GM10266 (cell line): ENCODE measurements at regions not wholly inside any gene's neighbourhood (a gene's known extent, or its start where the extent isn't known, plus 50 kb on each side); places are given as distances from the start of the nearest gene placed in this dataset.
"Not testable (repeated sequence)": the region's sequence is repeated elsewhere in the genome, so short reads cannot be mapped to it uniquely, and the experiment has no call there.

Experiments used
- DNase-seq: peaks from one replicate; pipeline ENCODE4 v3.0.0; 2012; ENCODE audit errors: extremely low spot score
- CTCF ChIP-seq: IDR thresholded peaks from 2 replicates; pipeline ENCODE4 v1.5.1; 2012; ENCODE audit warnings: mild to moderate bottlenecking, low read depth; ENCODE audit not compliant: control insufficient read depth, insufficient read depth; ENCODE audit errors: missing control alignments

- TF ChIP-seq CTCF = no peak
- DNase-seq = no peak
These were observed 456.0 kb downstream of the PRDM9 start for GRCh38 chr5:23963449-23963848.

- DNase-seq = no peak
- TF ChIP-seq CTCF = no peak
These were observed 470.0 kb downstream of the PRDM9 start for GRCh38 chr5:23977365-23977764.

- no peak for TF ChIP-seq CTCF
These were observed 470.6 kb downstream of the PRDM9 start for GRCh38 chr5:23977997-23978396.

GRCh38 chr5:23991406-23991805 lies 484.0 kb downstream of the PRDM9 start:
- TF ChIP-seq CTCF = no peak
- no peak for DNase-seq

More at GRCh38 chr5:23977997-23978396, 470.6 kb downstream of the PRDM9 start:
- DNase-seq = no peak

GRCh38 chr5:23994581-23995370 lies 487.4 kb downstream of the PRDM9 start:
- TF ChIP-seq CTCF = no peak
- no peak for DNase-seq

- DNase-seq = no peak
- TF ChIP-seq CTCF = no peak
These were observed 489.1 kb downstream of the PRDM9 start for GRCh38 chr5:23996525-23996924.

GRCh38 chr5:24005384-24005783 lies 498.0 kb downstream of the PRDM9 start:
- no peak for DNase-seq
- TF ChIP-seq CTCF = no peak

- not testable (repeated sequence) for DNase-seq
These were observed 510.3 kb downstream of the PRDM9 start for GRCh38 chr5:24017710-24018109.
